ENCODE measurements at regions not wholly inside any gene's neighbourhood (a gene's known extent, or its start where the extent isn't known, plus 50 kb on each side); places are given as distances from the start of the nearest gene placed in this dataset.
"Not testable (repeated sequence)": the region's sequence is repeated elsewhere in the genome, so short reads cannot be mapped to it uniquely, and the experiment has no call there.

- no peak for DNase-seq
Observed at GRCh38 chr2:226471987-226472470, 327.6 kb downstream of the IRS1 start.

- no peak for DNase-seq
Observed at GRCh38 chr2:226467633-226468032, 332.0 kb downstream of the IRS1 start.

GRCh38 chr2:226467221-226467620, 332.4 kb downstream of the IRS1 start:
- DNase-seq, result no peak

- no peak for DNase-seq
Observed at GRCh38 chr2:226466589-226466988, 333.0 kb downstream of the IRS1 start.

- DNase-seq, result no peak
Observed at GRCh38 chr2:226466124-226466523, 333.5 kb downstream of the IRS1 start.

GRCh38 chr2:226464380-226464779, 335.2 kb downstream of the IRS1 start:
- no peak for DNase-seq

- no peak for DNase-seq
Observed at GRCh38 chr2:226463154-226463553, 336.5 kb downstream of the IRS1 start.

- DNase-seq, result no peak
Observed at GRCh38 chr2:226461981-226462380, 337.6 kb downstream of the IRS1 start.

- not testable (repeated sequence) for DNase-seq
Observed at GRCh38 chr2:226456144-226456543, 343.5 kb downstream of the IRS1 start.

GRCh38 chr2:226452768-226453167, 346.9 kb downstream of the IRS1 start:
- no peak for DNase-seq

- DNase-seq, result no peak
Observed at GRCh38 chr2:226451486-226451885, 348.1 kb downstream of the IRS1 start.

- DNase-seq, result no peak
Observed at GRCh38 chr2:226450141-226450540, 349.5 kb downstream of the IRS1 start.

GRCh38 chr2:226447338-226448300, 352.0 kb downstream of the IRS1 start:
- peak; percentile 79 for DNase-seq

- DNase-seq, result peak; percentile 81
Observed at GRCh38 chr2:226446406-226447001, 353.1 kb downstream of the IRS1 start.

- DNase-seq, result no peak
Observed at GRCh38 chr2:226445216-226445861, 354.3 kb downstream of the IRS1 start.

- no peak for DNase-seq
Observed at GRCh38 chr2:226443112-226443511, 356.5 kb downstream of the IRS1 start.

GRCh38 chr2:226440127-226440918, 359.3 kb downstream of the IRS1 start:
- DNase-seq, result peak; percentile 52

- peak; percentile 63 for DNase-seq
Observed at GRCh38 chr2:226439337-226439736, 360.3 kb downstream of the IRS1 start.

- DNase-seq, result no peak
Observed at GRCh38 chr2:226435146-226435545, 364.5 kb downstream of the IRS1 start.

- DNase-seq, result no peak
Observed at GRCh38 chr2:226434702-226435101, 364.9 kb downstream of the IRS1 start.

- DNase-seq, result peak; percentile 90
Observed at GRCh38 chr2:226431288-226431948, 368.2 kb downstream of the IRS1 start.

- no peak for DNase-seq
Observed at GRCh38 chr2:226429476-226429875, 370.1 kb downstream of the IRS1 start.

Data from fibroblast of skin of scalp (primary cell).